ENCODE measurements at regions not wholly inside any gene's neighbourhood (a gene's known extent, or its start where the extent isn't known, plus 50 kb on each side); places are given as distances from the start of the nearest gene placed in this dataset.

- no peak for TF ChIP-seq SMAD1 (IDR thresholded peaks at IDR 0.05; ENCODE audit: low read depth, partially characterized antibody)
- TF ChIP-seq, protein P1, sequence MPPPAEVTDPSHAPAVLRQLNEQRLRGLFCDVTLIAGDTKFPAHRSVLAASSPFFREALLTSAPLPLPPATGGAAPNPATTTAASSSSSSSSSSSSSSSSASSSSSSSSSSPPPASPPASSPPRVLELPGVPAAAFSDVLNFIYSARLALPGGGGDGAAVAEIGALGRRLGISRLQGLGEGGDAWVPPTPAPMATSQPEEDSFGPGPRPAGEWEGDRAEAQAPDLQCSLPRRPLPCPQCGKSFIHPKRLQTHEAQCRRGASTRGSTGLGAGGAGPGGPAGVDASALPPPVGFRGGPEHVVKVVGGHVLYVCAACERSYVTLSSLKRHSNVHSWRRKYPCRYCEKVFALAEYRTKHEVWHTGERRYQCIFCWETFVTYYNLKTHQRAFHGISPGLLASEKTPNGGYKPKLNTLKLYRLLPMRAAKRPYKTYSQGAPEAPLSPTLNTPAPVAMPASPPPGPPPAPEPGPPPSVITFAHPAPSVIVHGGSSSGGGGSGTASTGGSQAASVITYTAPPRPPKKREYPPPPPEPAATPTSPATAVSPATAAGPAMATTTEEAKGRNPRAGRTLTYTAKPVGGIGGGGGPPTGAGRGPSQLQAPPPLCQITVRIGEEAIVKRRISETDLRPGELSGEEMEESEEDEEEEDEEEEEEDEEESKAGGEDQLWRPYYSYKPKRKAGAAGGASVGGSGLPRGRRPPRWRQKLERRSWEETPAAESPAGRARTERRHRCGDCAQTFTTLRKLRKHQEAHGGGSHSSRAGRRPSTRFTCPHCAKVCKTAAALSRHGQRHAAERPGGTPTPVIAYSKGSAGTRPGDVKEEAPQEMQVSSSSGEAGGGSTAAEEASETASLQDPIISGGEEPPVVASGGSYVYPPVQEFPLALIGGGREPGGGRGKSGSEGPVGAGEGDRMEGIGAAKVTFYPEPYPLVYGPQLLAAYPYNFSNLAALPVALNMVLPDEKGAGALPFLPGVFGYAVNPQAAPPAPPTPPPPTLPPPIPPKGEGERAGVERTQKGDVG (CRISPR knock-in tag; IDR thresholded peaks at IDR 0.05), result no peak
- no peak for TF ChIP-seq NFIC (IDR thresholded peaks at IDR 0.05; ENCODE audit: low read depth, low read length)
- TF ChIP-seq NFYA (IDR thresholded peaks at IDR 0.05; ENCODE audit: borderline replicate concordance, low read depth, low read length), result no peak
- no peak for TF ChIP-seq CBX5 (IDR thresholded peaks at IDR 0.05; ENCODE audit: low read depth)
- no peak for TF ChIP-seq CBFB (IDR thresholded peaks at IDR 0.05; ENCODE audit: low read depth)
- no peak for TF ChIP-seq ETV6 (conservative IDR thresholded peaks at IDR 0.05 in 1 of 2, IDR thresholded peaks at IDR 0.05 in 1 of 2; ENCODE audit: borderline replicate concordance in 1 of 2, low read depth in 1 of 2)
Measured at GRCh38 chr6:14885498-14885897, 360.4 kb upstream of the JARID2 start (continued).

- intact Hi-C loops (cut with micrococcal nuclease; ENCODE audit: unreplicated experiment) (no loop called here), in situ Hi-C loops (cut with MboI) (no loop called here)
- ChIA-PET SMC1A (ENCODE audit: uncharacterized antibody, unreplicated experiment) (interaction anchor here (0.7 to 1.3 kb wide), 3 partner anchors 10 to 421 kb away, joined by 3 to 4 read pairs (median 3); no protein-coding TSS in a partner anchor), POLR2A (interaction anchor here (0.8 kb wide), 1 partner anchor 595 kb away, joined by 3 read pairs; no protein-coding TSS in a partner anchor), CTCF (no interaction called here), RAD21 (ENCODE audit: unreplicated experiment) (no interaction called here)
- BruUV-seq (replicated peaks), result no TSS peak
- ATAC-seq (no peak), DNase-seq (ENCODE audit: low read depth, low spot score) (no peak), FAIRE-seq (no peak)
- Histone ChIP-seq H3K4me3 (no peak overlapping the region), H4K20me1 (ENCODE audit: control insufficient read depth, insufficient read depth) (no peaks in the 10 kb centered on the region), H3K27ac (ENCODE audit: control insufficient read depth, insufficient read depth) (no peak overlapping the region), H3K9me3 (replicated peaks; ENCODE audit: control insufficient read depth, insufficient read depth, low read length) (no peaks in the 10 kb centered on the region; the same call in 2 of the 3 replicates), H3K79me2 (ENCODE audit: control insufficient read depth, insufficient read depth, low read length) (no peaks in the 10 kb centered on the region), H3K4me1 (ENCODE audit: control insufficient read depth, insufficient read depth, low read length) (no peaks in the 10 kb centered on the region), H3K27me3 (replicated peaks in 1 of 2; ENCODE audit: control insufficient read depth in 2 of 2, insufficient read depth in 2 of 2, low read length in 1 of 2) (no peaks in the 10 kb centered on the region), H3K9ac (ENCODE audit: control insufficient read depth, insufficient read depth, low read length) (no peak overlapping the region), H2AFZ (ENCODE audit: control insufficient read depth, low read depth, low read length) (no peak overlapping the region), H3K4me2 (ENCODE audit: control insufficient read depth, insufficient read depth) (no peak overlapping the region), H3K36me3 (ENCODE audit: control insufficient read depth in 2 of 2, insufficient read depth in 2 of 2, low read length in 1 of 2) (no peaks in the 10 kb centered on the region)
- 91% methylated on average over 3 of the region's 3 CpGs for WGBS (ENCODE audit: insufficient coverage, insufficient replicate concordance, low lambda C conversion rate, missing lambda C conversion rate)
- TF ChIP-seq, protein P2, sequence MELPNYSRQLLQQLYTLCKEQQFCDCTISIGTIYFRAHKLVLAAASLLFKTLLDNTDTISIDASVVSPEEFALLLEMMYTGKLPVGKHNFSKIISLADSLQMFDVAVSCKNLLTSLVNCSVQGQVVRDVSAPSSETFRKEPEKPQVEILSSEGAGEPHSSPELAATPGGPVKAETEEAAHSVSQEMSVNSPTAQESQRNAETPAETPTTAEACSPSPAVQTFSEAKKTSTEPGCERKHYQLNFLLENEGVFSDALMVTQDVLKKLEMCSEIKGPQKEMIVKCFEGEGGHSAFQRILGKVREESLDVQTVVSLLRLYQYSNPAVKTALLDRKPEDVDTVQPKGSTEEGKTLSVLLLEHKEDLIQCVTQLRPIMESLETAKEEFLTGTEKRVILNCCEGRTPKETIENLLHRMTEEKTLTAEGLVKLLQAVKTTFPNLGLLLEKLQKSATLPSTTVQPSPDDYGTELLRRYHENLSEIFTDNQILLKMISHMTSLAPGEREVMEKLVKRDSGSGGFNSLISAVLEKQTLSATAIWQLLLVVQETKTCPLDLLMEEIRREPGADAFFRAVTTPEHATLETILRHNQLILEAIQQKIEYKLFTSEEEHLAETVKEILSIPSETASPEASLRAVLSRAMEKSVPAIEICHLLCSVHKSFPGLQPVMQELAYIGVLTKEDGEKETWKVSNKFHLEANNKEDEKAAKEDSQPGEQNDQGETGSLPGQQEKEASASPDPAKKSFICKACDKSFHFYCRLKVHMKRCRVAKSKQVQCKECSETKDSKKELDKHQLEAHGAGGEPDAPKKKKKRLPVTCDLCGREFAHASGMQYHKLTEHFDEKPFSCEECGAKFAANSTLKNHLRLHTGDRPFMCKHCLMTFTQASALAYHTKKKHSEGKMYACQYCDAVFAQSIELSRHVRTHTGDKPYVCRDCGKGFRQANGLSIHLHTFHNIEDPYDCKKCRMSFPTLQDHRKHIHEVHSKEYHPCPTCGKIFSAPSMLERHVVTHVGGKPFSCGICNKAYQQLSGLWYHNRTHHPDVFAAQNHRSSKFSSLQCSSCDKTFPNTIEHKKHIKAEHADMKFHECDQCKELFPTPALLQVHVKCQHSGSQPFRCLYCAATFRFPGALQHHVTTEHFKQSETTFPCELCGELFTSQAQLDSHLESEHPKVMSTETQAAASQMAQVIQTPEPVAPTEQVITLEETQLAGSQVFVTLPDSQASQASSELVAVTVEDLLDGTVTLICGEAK (IDR thresholded peaks at IDR 0.05; ENCODE audit: borderline replicate concordance), result no peak
- TF ChIP-seq NR2F1 (conservative IDR thresholded peaks at IDR 0.05), result no peak
- no peak for TF ChIP-seq EZH2 (IDR thresholded peaks at IDR 0.05; ENCODE audit: borderline replicate concordance, control insufficient read depth, low read depth, low read length)
- no peak for TF ChIP-seq HDAC2 (IDR thresholded peaks at IDR 0.05)
- TF ChIP-seq ZNF274 (IDR thresholded peaks at IDR 0.05; ENCODE audit: insufficient read depth, insufficient read length), result no peak
- no peak for TF ChIP-seq RAD51 (IDR thresholded peaks at IDR 0.05)
- TF ChIP-seq RAD21 (IDR thresholded peaks at IDR 0.05; ENCODE audit: insufficient read depth, low read depth, low read length), result no peak
- no peak for TF ChIP-seq SMC3 (IDR thresholded peaks at IDR 0.05; ENCODE audit: borderline replicate concordance, low read length)
- TF ChIP-seq IKZF1 (conservative IDR thresholded peaks at IDR 0.05), result no peak
- TF ChIP-seq ZBED1 (IDR thresholded peaks at IDR 0.05; ENCODE audit: borderline replicate concordance), result no peak
- no peak for TF ChIP-seq MTA2 (IDR thresholded peaks at IDR 0.05; ENCODE audit: low read depth)
Measured at GRCh38 chr6:14887181-14887580, 358.7 kb upstream of the JARID2 start.

All from GM12878 (cell line).